A549 (cell line): ENCODE measurements at regions not wholly inside any gene's neighbourhood (a gene's known extent, or its start where the extent isn't known, plus 50 kb on each side); places are given as distances from the start of the nearest gene placed in this dataset.

ENCODE experiments used
- ATAC-seq, 2 experiments: fragments of 200-7000 bp in 1 of 2; fragments of >200 bp in 1 of 2; cut with Nextera tagmentation in 1 of 2; cut with Tn5 transposase in 1 of 2; 3 replicates each; pipeline versions ENCODE4 v1.8.0 to v1.9.1; 2018 to 2020; ENCODE audit warnings: mild to moderate bottlenecking in 1 of 2, moderate library complexity in 1 of 2
- CTCF ChIA-PET: fragments of 300-600 bp; sonication (Branson Sonifier 250); formaldehyde crosslinking; extraction: SDS; loops from one replicate; lab custom pipeline; 2021; ENCODE audit warnings: antibody characterized with exemption, inconsistent platforms; lab: Yijun Ruan, JAX
- POLR2A ChIA-PET: fragments of 350-600 bp; formaldehyde crosslinking; extraction: SDS; loops from one replicate; lab custom pipeline; 2021; ENCODE audit warnings: antibody characterized with exemption, inconsistent platforms; lab: Yijun Ruan, JAX
- DNase-seq, 2 experiments: peaks; one replicate each; pipeline versions ENCODE4 v3.0.0 to v3.0.0-alpha.2; 2011 to 2016; ENCODE audit warnings: low read depth in 1 of 2, low spot score in 1 of 2
- FAIRE-seq: peaks from 2 replicates; lab custom pipeline; 2011; peaks lifted over from hg19 to GRCh38; lab: Jason Lieb, UNC
- H3K27ac ChIP-seq, 2 experiments: fragments of >200 bp; sonication (Bioruptor Twin); formaldehyde crosslinking; 3 replicates each; pipeline ENCODE4 v1.5.1; 2016 to 2017
- H3K4me1 ChIP-seq: fragments of >200 bp; sonication (Bioruptor Twin); formaldehyde crosslinking; 3 replicates; pipeline ENCODE4 v1.6.1; 2016
- H3K4me2 ChIP-seq: fragments of >200 bp; sonication (Bioruptor Twin); formaldehyde crosslinking; 3 replicates; pipeline ENCODE4 v1.6.1; 2016
- H3K4me3 ChIP-seq: fragments of >200 bp; sonication (Bioruptor Twin); formaldehyde crosslinking; 3 replicates; pipeline ENCODE4 v1.5.1; 2016
- H3K9me3 ChIP-seq: fragments of >200 bp; sonication (Bioruptor Twin); formaldehyde crosslinking; 3 replicates; pipeline ENCODE4 v1.6.1; 2016
- CHD2 ChIP-seq: fragments of 150-350 bp; IDR thresholded peaks from 2 replicates; pipeline ENCODE4 v1.6.1; 2014; ENCODE audit warnings: low read length; ENCODE audit not compliant: partially characterized antibody
- CHD4 ChIP-seq: fragments of 200-600 bp; sonication (generic); IDR thresholded peaks from 2 replicates; pipeline ENCODE4 v1.6.1; 2016; ENCODE audit warnings: antibody characterized with exemption, mild to moderate bottlenecking, borderline replicate concordance
- EHF ChIP-seq: fragments of 250-450 bp; sonication (Bioruptor Pico); IDR thresholded peaks from 2 replicates; pipeline ENCODE4 v1.5.0; 2020; ENCODE audit warnings: mild to moderate bottlenecking
- EHMT2 ChIP-seq: fragments of 200-600 bp; sonication (generic); IDR thresholded peaks from 2 replicates; pipeline ENCODE4 v1.6.1; 2016; ENCODE audit warnings: antibody characterized with exemption, low read depth, mild to moderate bottlenecking, moderate library complexity
- FOSL2 ChIP-seq, 2 experiments: fragments of 450-650 bp in 1 of 2; fragments of >200 bp in 1 of 2; sonication (Bioruptor Twin) in 1 of 2; formaldehyde crosslinking; IDR thresholded peaks; 2 replicates each; pipeline versions ENCODE4 v1.5.0 to v1.6.1; 2016 to 2020; ENCODE audit warnings: mild to moderate bottlenecking in 1 of 2, moderate library complexity in 1 of 2
- FOXS1 ChIP-seq: fragments of 250-450 bp; sonication (Bioruptor Pico); IDR thresholded peaks from 2 replicates; pipeline ENCODE4 v1.5.0; 2020; ENCODE audit warnings: mild to moderate bottlenecking, moderate library complexity
- GATA3 ChIP-seq: IDR thresholded peaks from 2 replicates; pipeline ENCODE4 v1.6.1; 2012; ENCODE audit warnings: borderline replicate concordance
- HDAC2 ChIP-seq: fragments of 200-600 bp; sonication (generic); IDR thresholded peaks from 2 replicates; pipeline ENCODE4 v1.6.1; 2016
- HOXA7 ChIP-seq: fragments of 250-450 bp; sonication (Bioruptor Pico); IDR thresholded peaks from 2 replicates; pipeline ENCODE4 v1.5.0; 2020; ENCODE audit warnings: mild to moderate bottlenecking, moderate library complexity
- HOXB5 ChIP-seq: fragments of 250-450 bp; sonication (Bioruptor Pico); IDR thresholded peaks from 2 replicates; pipeline ENCODE4 v1.5.0; 2020; ENCODE audit warnings: mild to moderate bottlenecking, moderate library complexity
- JUNB ChIP-seq: fragments of >200 bp; sonication (Bioruptor Twin); formaldehyde crosslinking; IDR thresholded peaks from 2 replicates; pipeline ENCODE4 v1.6.1; 2016
- KDM5A ChIP-seq: fragments of 200-600 bp; sonication (generic); IDR thresholded peaks from 2 replicates; pipeline ENCODE4 v1.6.1; 2016; ENCODE audit warnings: antibody characterized with exemption, mild to moderate bottlenecking
- MAFK ChIP-seq: fragments of 450-650 bp; IDR thresholded peaks from 2 replicates; pipeline ENCODE4 v1.6.1; 2014; ENCODE audit not compliant: partially characterized antibody
- MAZ ChIP-seq: fragments of 150-350 bp; IDR thresholded peaks from 2 replicates; pipeline ENCODE4 v1.6.1; 2014; ENCODE audit warnings: antibody characterized with exemption, low read depth, low read length, borderline replicate concordance
- NR3C1 ChIP-seq: fragments of >200 bp; sonication (Bioruptor Twin); formaldehyde crosslinking; IDR thresholded peaks from 3 replicates; pipeline ENCODE4 v1.6.1; 2017
- PHF8 ChIP-seq: fragments of 200-600 bp; sonication (generic); IDR thresholded peaks from 2 replicates; pipeline ENCODE4 v1.6.1; 2016; ENCODE audit warnings: low read depth, mild to moderate bottlenecking, antibody characterized with exemption, moderate library complexity, borderline replicate concordance
- POLR2A ChIP-seq: IDR thresholded peaks from 2 replicates; pipeline ENCODE4 v1.6.1; 2012; ENCODE audit warnings: mild to moderate bottlenecking, low read length
- POLR2AphosphoS2 ChIP-seq: conservative IDR thresholded peaks from 2 replicates; pipeline ENCODE4 v1.6.1; 2012; ENCODE audit warnings: low read length, improper control_type of control experiment, inconsistent platforms
- RAD21 ChIP-seq, 2 experiments: fragments of >200 bp in 1 of 2; sonication (Bioruptor Twin) in 1 of 2; formaldehyde crosslinking in 1 of 2; IDR thresholded peaks in 1 of 2; conservative IDR thresholded peaks in 1 of 2; 2 replicates in 1 of 2; 3 replicates in 1 of 2; pipeline ENCODE4 v1.6.1; 2012 to 2018; ENCODE audit warnings: inconsistent platforms in 1 of 2
- RCOR1 ChIP-seq: fragments of 150-350 bp; IDR thresholded peaks from 2 replicates; pipeline ENCODE4 v1.6.1; 2014; ENCODE audit warnings: antibody characterized with exemption, low read length, low read depth
- RFX5 ChIP-seq: fragments of 450-650 bp; IDR thresholded peaks from 2 replicates; pipeline ENCODE4 v1.7.1; 2014; ENCODE audit warnings: antibody characterized with exemption, mild to moderate bottlenecking, moderate library complexity
- SMC3 ChIP-seq: fragments of >200 bp; sonication (Bioruptor Twin); formaldehyde crosslinking; IDR thresholded peaks from 3 replicates; pipeline ENCODE4 v1.6.1; 2018; ENCODE audit warnings: inconsistent platforms
- SREBF2 ChIP-seq: fragments of 450-650 bp; IDR thresholded peaks from 2 replicates; pipeline ENCODE4 v1.6.1; 2014; ENCODE audit warnings: mild to moderate bottlenecking, moderate library complexity
- TP53 ChIP-seq: fragments of 250-450 bp; sonication (Bioruptor Pico); IDR thresholded peaks from 2 replicates; pipeline ENCODE4 v1.5.0; 2021; ENCODE audit warnings: mild to moderate bottlenecking, moderate library complexity
- ZC3H11A ChIP-seq: fragments of 450-650 bp; IDR thresholded peaks from 2 replicates; pipeline ENCODE4 v1.6.1; 2014; ENCODE audit warnings: antibody characterized with exemption, mild to moderate bottlenecking
- WGBS: methylation state at CpG from one replicate; pipeline ENCODE4 v1.1.6; 2017; ENCODE audit errors: missing lambda C conversion rate; 5-methylcytosine and 5-hydroxymethylcytosine counted together
- TF ChIP-seq, protein P1 (sequence below): fragments of 250-450 bp; sonication (Bioruptor Pico); IDR thresholded peaks from 2 replicates; pipeline ENCODE4 v1.5.0; 2021; ENCODE audit warnings: mild to moderate bottlenecking, moderate library complexity, borderline replicate concordance
- TF ChIP-seq, protein P2 (sequence below): fragments of >200 bp; sonication (Bioruptor Twin); formaldehyde crosslinking; IDR thresholded peaks from 2 replicates; pipeline ENCODE4 v1.6.1; 2016
- TF ChIP-seq, protein P3 (sequence below): fragments of >200 bp; sonication (Bioruptor Twin); formaldehyde crosslinking; IDR thresholded peaks from 3 replicates; pipeline ENCODE4 v1.5.1; 2016
- TF ChIP-seq, protein P4 (sequence below): fragments of 450-650 bp; IDR thresholded peaks from 2 replicates; pipeline ENCODE4 v1.6.1; 2014; ENCODE audit warnings: antibody characterized with exemption
- TF ChIP-seq, protein P5 (sequence below): fragments of 200-600 bp; sonication (generic); IDR thresholded peaks from 2 replicates; pipeline ENCODE4 v1.6.1; 2016; ENCODE audit warnings: antibody characterized with exemption, mild to moderate bottlenecking, moderate library complexity

DNA sequence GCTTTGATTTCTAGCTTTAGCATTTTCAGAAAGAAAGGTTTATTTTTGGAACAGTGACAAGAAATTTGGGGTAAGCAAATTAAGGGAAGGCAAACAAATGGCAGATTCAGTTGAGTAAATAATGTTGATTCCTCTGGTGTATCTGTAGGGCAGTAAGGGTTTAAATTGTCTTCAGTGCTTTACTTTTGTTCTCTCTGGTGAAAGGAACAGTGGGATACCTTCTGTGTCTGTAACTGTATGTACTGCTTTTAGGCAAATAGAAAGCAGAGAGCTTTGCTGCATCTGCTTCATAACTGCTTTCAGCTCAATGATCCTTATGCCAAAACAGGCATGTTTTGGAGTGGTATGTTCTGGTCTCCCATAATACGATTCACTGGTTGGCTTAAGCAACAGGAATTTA is 932.1 kb upstream of the SLIT2 start:
- 0% methylated on average over 1 of the region's 1 CpG for WGBS
- no peak overlapping the region for H3K27ac ChIP-seq
- no peaks in the 10 kb centered on the region for H3K9me3 ChIP-seq
- no peak overlapping the region for H3K4me3 ChIP-seq
- DNase-seq (no peak), FAIRE-seq (no peak), ATAC-seq (no peak)
- no peak overlapping the region for H3K4me2 ChIP-seq
- TF ChIP-seq, protein P1, sequence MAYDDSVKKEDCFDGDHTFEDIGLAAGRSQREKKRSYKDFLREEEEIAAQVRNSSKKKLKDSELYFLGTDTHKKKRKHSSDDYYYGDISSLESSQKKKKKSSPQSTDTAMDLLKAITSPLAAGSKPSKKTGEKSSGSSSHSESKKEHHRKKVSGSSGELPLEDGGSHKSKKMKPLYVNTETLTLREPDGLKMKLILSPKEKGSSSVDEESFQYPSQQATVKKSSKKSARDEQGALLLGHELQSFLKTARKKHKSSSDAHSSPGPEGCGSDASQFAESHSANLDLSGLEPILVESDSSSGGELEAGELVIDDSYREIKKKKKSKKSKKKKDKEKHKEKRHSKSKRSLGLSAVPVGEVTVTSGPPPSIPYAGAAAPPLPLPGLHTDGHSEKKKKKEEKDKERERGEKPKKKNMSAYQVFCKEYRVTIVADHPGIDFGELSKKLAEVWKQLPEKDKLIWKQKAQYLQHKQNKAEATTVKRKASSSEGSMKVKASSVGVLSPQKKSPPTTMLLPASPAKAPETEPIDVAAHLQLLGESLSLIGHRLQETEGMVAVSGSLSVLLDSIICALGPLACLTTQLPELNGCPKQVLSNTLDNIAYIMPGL, result no peak
- TF ChIP-seq RAD21 (conservative IDR thresholded peaks at IDR 0.05 in 1 of 2, IDR thresholded peaks at IDR 0.05 in 1 of 2) (no peak), FOXS1 (CRISPR knock-in tag) (no peak), HDAC2 (no peak), EHMT2 (no peak), FOSL2 (IDR thresholded peaks at IDR 0.05) (no peak), FOSL2 (CRISPR knock-in tag; IDR thresholded peaks at IDR 0.05) (no peak), CHD4 (no peak), MAFK (no peak), ZC3H11A (no peak), NR3C1 (no peak), RCOR1 (no peak), SMC3 (no peak), PHF8 (no peak)
- TF ChIP-seq, protein P2, sequence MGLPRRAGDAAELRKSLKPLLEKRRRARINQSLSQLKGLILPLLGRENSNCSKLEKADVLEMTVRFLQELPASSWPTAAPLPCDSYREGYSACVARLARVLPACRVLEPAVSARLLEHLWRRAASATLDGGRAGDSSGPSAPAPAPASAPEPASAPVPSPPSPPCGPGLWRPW, result no peak
- TF ChIP-seq, protein P3, sequence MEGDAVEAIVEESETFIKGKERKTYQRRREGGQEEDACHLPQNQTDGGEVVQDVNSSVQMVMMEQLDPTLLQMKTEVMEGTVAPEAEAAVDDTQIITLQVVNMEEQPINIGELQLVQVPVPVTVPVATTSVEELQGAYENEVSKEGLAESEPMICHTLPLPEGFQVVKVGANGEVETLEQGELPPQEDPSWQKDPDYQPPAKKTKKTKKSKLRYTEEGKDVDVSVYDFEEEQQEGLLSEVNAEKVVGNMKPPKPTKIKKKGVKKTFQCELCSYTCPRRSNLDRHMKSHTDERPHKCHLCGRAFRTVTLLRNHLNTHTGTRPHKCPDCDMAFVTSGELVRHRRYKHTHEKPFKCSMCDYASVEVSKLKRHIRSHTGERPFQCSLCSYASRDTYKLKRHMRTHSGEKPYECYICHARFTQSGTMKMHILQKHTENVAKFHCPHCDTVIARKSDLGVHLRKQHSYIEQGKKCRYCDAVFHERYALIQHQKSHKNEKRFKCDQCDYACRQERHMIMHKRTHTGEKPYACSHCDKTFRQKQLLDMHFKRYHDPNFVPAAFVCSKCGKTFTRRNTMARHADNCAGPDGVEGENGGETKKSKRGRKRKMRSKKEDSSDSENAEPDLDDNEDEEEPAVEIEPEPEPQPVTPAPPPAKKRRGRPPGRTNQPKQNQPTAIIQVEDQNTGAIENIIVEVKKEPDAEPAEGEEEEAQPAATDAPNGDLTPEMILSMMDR, result no peak
- TF ChIP-seq, protein P4, sequence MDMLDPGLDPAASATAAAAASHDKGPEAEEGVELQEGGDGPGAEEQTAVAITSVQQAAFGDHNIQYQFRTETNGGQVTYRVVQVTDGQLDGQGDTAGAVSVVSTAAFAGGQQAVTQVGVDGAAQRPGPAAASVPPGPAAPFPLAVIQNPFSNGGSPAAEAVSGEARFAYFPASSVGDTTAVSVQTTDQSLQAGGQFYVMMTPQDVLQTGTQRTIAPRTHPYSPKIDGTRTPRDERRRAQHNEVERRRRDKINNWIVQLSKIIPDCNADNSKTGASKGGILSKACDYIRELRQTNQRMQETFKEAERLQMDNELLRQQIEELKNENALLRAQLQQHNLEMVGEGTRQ, result no peak
- ChIA-PET CTCF (no interaction called here), POLR2A (no interaction called here)
- no peaks in the 10 kb centered on the region for H3K4me1 ChIP-seq

DNA sequence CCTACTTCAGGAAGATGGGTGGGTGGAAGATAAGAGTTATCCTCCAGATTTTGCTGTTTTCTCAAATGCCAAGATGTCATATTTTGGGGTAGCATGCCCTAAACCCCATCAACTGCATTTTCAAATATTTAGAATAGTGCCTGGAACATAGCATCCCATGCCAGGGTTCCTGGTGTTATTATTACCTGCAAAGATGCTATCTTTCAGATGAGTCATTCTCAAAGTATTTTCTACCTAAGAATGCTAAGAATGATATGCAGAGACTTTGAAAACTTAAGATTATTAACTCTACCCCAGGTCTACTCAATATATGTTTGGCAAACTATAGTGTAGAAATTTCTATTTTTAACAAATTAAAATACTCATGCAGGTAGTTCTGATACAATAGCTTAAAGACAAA is 934.3 kb upstream of the SLIT2 start:
- FAIRE-seq (no peak), ATAC-seq (no peak), DNase-seq (no peak)
- no peak overlapping the region for H3K27ac ChIP-seq
- H3K4me3 ChIP-seq, result no peak overlapping the region
- ChIA-PET CTCF (no interaction called here), POLR2A (no interaction called here)
- H3K4me1 ChIP-seq, result no peaks in the 10 kb centered on the region
- H3K9me3 ChIP-seq, result no peaks in the 10 kb centered on the region
- TF ChIP-seq SREBF2, result no peak
- TF ChIP-seq, protein P5, sequence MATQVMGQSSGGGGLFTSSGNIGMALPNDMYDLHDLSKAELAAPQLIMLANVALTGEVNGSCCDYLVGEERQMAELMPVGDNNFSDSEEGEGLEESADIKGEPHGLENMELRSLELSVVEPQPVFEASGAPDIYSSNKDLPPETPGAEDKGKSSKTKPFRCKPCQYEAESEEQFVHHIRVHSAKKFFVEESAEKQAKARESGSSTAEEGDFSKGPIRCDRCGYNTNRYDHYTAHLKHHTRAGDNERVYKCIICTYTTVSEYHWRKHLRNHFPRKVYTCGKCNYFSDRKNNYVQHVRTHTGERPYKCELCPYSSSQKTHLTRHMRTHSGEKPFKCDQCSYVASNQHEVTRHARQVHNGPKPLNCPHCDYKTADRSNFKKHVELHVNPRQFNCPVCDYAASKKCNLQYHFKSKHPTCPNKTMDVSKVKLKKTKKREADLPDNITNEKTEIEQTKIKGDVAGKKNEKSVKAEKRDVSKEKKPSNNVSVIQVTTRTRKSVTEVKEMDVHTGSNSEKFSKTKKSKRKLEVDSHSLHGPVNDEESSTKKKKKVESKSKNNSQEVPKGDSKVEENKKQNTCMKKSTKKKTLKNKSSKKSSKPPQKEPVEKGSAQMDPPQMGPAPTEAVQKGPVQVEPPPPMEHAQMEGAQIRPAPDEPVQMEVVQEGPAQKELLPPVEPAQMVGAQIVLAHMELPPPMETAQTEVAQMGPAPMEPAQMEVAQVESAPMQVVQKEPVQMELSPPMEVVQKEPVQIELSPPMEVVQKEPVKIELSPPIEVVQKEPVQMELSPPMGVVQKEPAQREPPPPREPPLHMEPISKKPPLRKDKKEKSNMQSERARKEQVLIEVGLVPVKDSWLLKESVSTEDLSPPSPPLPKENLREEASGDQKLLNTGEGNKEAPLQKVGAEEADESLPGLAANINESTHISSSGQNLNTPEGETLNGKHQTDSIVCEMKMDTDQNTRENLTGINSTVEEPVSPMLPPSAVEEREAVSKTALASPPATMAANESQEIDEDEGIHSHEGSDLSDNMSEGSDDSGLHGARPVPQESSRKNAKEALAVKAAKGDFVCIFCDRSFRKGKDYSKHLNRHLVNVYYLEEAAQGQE, result no peak
- TF ChIP-seq RAD21 (conservative IDR thresholded peaks at IDR 0.05 in 1 of 2, IDR thresholded peaks at IDR 0.05 in 1 of 2), result no peak
- TF ChIP-seq CHD2, result no peak
- TF ChIP-seq JUNB, result no peak
- TF ChIP-seq POLR2A, result no peak
- no peak for TF ChIP-seq HOXB5
- no peak for TF ChIP-seq EHF (CRISPR knock-in tag)
- no peak for TF ChIP-seq KDM5A
- no peak for TF ChIP-seq RFX5
- TF ChIP-seq HOXA7 (CRISPR knock-in tag), result no peak
- no peak for TF ChIP-seq MAZ
- no peak for TF ChIP-seq FOSL2 (IDR thresholded peaks at IDR 0.05)
- TF ChIP-seq FOSL2 (CRISPR knock-in tag; IDR thresholded peaks at IDR 0.05), result no peak
- no peak for TF ChIP-seq MAFK
- TF ChIP-seq NR3C1, result no peak
- no peak for TF ChIP-seq GATA3
- no peak for TF ChIP-seq POLR2AphosphoS2
- no peak for TF ChIP-seq TP53 (CRISPR knock-in tag)
- no peak overlapping the region for H3K4me2 ChIP-seq
